ENCODE measurements at regions not wholly inside any gene's neighbourhood (a gene's known extent, or its start where the extent isn't known, plus 50 kb on each side); places are given as distances from the start of the nearest gene placed in this dataset.

- TF ChIP-seq CTCF (IDR thresholded peaks at IDR 0.05; ENCODE audit: poor library complexity) (no peak), EZH2 (IDR thresholded peaks at IDR 0.05; ENCODE audit: borderline replicate concordance) (no peak), EZH2phosphoT487 (IDR thresholded peaks at IDR 0.05; ENCODE audit: low read depth, severe bottlenecking, unreplicated experiment) (no peak)
Measured at GRCh38 chr12:29895966-29896365, 112.2 kb upstream of the TMTC1 start.
